Activated naive CD4-positive, alpha-beta T cell treated with anti-CD3 and anti-CD28 coated beads, Interleukin-2, amount 50 U/mL, for 72 hours (primary cell): ENCODE measurements at regions not wholly inside any gene's neighbourhood (a gene's known extent, or its start where the extent isn't known, plus 50 kb on each side); places are given as distances from the start of the nearest gene placed in this dataset.
A peak's percentile ranks its signal among the peaks of the same experiment; 100 is the strongest.

Source experiments
- ATAC-seq, 2 donors: fragments of 150-1000 bp; cut with Tn5 transposase; 2 replicates each; pipeline ENCODE4 v1.10.0; 2021; ENCODE audit warnings: mild to moderate bottlenecking in 2 of 2, moderate library complexity in 2 of 2
- DNase-seq, 2 donors: peaks; one replicate each; pipeline ENCODE4 v3.0.0; 2021 to 2022; ENCODE audit warnings: low spot score in 2 of 2
- H3K27ac Mint-ChIP-seq, 2 donors: one replicate each; pipeline ENCODE4 v1.8.0; 2022; ENCODE audit warnings: mild to moderate bottlenecking in 2 of 2, mixed read lengths in 2 of 2
- H3K36me3 Mint-ChIP-seq, 2 donors: one replicate each; pipeline ENCODE4 v1.8.0; 2022; ENCODE audit warnings: mixed read lengths in 2 of 2
- H3K9me3 Mint-ChIP-seq, 2 donors: one replicate each; pipeline ENCODE4 v1.8.0; 2022; ENCODE audit warnings: mixed read lengths in 2 of 2

- no peaks in the 10 kb centered on the region for H3K36me3 Mint-ChIP-seq
- no peak for ATAC-seq
- H3K9me3 Mint-ChIP-seq: no peaks in the 10 kb centered on the region
- no peak overlapping the region for H3K27ac Mint-ChIP-seq
- no peak for DNase-seq
Measured at GRCh38 chr7:47221826-47222225, 360.1 kb downstream of the TNS3 start.

DNA sequence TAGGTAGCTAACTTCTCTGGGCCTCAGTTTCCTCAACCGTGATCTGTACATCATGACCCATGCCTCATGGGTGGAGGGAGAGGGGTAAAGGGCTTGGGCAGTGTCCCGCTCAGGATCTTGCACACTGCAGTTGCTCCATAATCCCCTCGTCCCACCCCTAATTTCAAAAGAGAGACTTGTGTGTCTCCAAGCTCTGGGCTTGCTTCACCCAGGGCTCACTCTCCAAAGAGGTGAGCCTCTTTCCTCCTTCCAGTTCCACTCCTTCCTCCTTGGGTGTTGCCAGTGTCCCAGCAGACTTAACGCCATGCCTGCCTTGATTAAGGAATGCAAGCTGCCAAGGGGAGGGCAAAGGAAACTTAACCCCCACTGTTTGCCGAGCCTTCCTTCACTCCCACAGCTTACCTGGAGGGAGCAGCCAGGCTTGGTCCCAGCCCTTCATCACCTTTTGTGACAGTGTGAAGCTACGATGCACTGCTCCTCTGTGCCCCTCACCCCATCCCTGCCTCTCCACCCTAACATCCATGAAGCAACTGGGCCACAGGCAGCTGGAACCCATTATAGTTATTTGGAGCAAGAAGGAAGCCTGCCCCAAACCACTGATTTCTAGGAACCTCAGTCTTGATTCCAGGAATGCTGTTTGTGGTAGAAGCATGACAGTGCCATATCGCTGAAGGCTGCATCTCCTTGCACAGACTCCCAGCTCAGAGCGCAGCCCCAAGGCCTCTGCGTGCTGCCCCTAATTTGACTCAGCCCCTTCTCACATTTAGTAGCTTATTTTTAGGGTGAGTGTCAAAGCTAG, 363.3 kb downstream of the TNS3 start:
- Mint-ChIP-seq H3K27ac (no peak overlapping the region), H3K9me3 (no peaks in the 10 kb centered on the region)

DNA sequence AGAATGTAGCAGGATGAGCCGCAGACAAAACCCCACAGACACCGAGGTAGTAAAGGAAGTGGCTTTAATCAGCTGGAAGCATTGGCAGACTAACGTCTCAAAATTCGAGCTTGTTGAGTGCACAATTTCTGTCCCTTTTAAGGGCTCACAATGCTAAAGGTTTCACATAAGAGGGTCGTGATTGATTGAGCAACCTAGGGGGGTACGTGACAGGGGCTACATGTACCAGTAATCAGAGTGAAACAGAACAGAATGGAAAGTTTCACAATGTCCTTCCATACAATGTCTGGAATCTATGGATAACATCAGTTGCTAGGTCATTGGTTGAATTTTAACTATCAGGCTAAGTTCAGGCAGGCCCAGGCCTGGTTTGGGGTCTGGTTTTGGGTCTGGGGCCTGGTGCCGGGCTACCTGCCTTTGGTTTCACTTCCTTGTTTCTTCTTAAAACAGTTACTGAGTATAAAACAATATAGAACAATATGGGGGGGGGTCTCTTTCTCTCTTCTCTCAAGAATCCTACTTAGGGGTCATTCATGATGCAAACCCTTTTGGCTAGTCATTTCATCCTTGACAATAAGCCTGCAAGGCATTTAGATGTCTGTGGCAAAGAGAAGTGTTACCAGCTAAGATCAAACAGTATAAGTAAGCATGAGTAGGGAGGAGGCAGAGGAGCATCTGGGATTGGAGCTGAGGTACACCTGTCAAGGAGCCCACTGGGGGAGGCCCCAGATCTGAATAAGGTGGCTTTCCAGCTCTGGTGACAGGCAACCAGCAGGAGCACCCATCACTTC, 364.1 kb downstream of the TNS3 start:
- no peak overlapping the region for H3K27ac Mint-ChIP-seq
- H3K36me3 Mint-ChIP-seq: no peaks in the 10 kb centered on the region
- ATAC-seq (no peak), DNase-seq (no peak)
- no peaks in the 10 kb centered on the region for H3K9me3 Mint-ChIP-seq

More for the DNA sequence above, 363.3 kb downstream of the TNS3 start:
- DNase-seq (no peak), ATAC-seq (no peak)
- H3K36me3 Mint-ChIP-seq: no peaks in the 10 kb centered on the region

GRCh38 chr7:47217086-47217485, 364.8 kb downstream of the TNS3 start:
- Mint-ChIP-seq H3K9me3 (peaks cover 0 to 3% of the 10 kb centered on the region in 2 donors), H3K36me3 (no peaks in the 10 kb centered on the region), H3K27ac (no peak overlapping the region)
- ATAC-seq (no peak), DNase-seq (no peak)

- no peaks in the 10 kb centered on the region for H3K36me3 Mint-ChIP-seq
- peaks cover 0 to 3% of the 10 kb centered on the region in 2 donors for H3K9me3 Mint-ChIP-seq
- no peak for DNase-seq
- no peak for ATAC-seq
- H3K27ac Mint-ChIP-seq: no peak overlapping the region
Measured at GRCh38 chr7:47216439-47216838, 365.5 kb downstream of the TNS3 start.

- peaks cover 0 to 3% of the 10 kb centered on the region in 2 donors for H3K9me3 Mint-ChIP-seq
- H3K36me3 Mint-ChIP-seq: no peaks in the 10 kb centered on the region
- no peak for ATAC-seq
- DNase-seq: no peak
- H3K27ac Mint-ChIP-seq: no peak overlapping the region
Measured at GRCh38 chr7:47215640-47216039, 366.3 kb downstream of the TNS3 start.

- H3K9me3 Mint-ChIP-seq: peaks cover 0 to 5% of the 10 kb centered on the region in 2 donors
- no peak for ATAC-seq
- DNase-seq: no peak
- H3K36me3 Mint-ChIP-seq: peaks cover 0 to 2% of the 10 kb centered on the region in 2 donors
- H3K27ac Mint-ChIP-seq: no peak overlapping the region
Measured at GRCh38 chr7:47215049-47215448, 366.9 kb downstream of the TNS3 start.

DNA sequence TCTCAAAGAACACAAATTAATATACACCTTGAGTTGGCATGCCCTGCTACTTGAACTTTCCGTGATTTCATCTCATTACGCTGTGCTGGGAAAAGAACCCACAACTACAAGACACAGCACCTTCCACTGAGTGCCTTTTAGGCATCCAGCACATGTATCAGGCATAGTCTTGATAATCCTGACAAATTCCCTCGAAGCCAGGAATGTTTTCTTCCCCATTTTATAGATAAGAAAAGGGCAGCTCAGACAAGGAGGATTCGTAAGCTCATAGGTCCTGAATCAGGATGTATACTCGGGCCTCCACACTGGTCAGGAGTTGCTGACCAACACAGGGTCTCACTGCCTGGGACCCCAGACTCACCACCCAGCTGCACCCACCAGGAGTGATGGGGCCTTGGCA, 368.6 kb downstream of the TNS3 start:
- DNase-seq (no peak), ATAC-seq (no peak)
- Mint-ChIP-seq H3K27ac (no peak overlapping the region), H3K9me3 (peaks cover 0 to 10% of the 10 kb centered on the region in 2 donors), H3K36me3 (peaks cover 0 to 4% of the 10 kb centered on the region in 2 donors)

DNA sequence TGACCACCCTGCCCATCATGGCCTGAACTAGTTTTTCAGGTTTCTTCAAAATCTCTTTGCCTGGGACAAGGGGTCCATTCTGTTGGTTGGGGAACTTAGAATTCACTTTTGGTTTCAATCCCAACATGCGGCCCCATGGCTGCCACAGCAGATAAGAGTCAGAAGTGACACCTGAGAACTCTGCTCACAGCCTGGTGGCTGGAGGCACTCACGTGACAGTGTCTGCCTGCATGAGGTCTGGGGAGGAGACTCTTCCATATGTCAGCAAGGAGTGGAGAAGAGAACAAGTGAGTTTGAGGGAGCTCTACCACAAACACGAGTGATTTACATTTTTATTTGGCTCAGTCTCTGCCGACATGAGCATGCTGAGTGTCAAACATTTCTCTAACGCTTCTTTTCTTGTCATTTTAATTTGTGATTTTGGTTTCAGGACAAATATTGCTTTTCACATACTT, 370.4 kb downstream of the TNS3 start:
- H3K36me3 Mint-ChIP-seq: peaks cover 0 to 4% of the 10 kb centered on the region in 2 donors
- ATAC-seq: no peak
- peaks cover 0 to 14% of the 10 kb centered on the region in 2 donors for H3K9me3 Mint-ChIP-seq
- H3K27ac Mint-ChIP-seq: no peak overlapping the region
- DNase-seq: no peak

GRCh38 chr7:47210281-47210854, 371.5 kb downstream of the TNS3 start:
- H3K9me3 Mint-ChIP-seq: peaks cover 0 to 14% of the 10 kb centered on the region in 2 donors
- DNase-seq (no peak), ATAC-seq (no peak)
- no peak overlapping the region for H3K27ac Mint-ChIP-seq
- H3K36me3 Mint-ChIP-seq: peaks cover 0 to 4% of the 10 kb centered on the region in 2 donors

DNA sequence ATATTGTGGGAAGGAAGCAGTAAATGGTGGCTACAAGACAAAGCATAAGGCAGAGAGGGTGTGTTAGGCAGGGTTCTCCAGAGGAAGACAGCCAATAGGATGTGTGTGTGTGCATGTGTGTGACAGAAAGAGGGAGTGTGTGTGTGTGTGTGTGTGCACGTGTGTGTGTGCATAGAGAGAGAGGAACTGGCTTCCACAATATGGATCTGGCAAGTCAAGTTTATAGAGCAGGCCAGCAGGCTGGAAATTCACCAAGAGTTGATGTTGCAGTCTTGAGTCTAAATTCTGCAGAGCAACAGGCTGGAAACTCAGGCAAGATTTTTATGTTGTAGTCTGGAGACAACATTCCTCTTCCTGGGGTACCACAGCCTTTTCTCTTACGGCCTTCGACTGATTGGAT, 374.0 kb downstream of the TNS3 start:
- Mint-ChIP-seq H3K27ac (no peak overlapping the region), H3K36me3 (peaks cover 0 to 4% of the 10 kb centered on the region in 2 donors), H3K9me3 (peaks cover 0 to 14% of the 10 kb centered on the region in 2 donors)
- no peak for ATAC-seq
- no peak for DNase-seq

GRCh38 chr7:47204709-47205108, 377.2 kb downstream of the TNS3 start:
- no peaks in the 10 kb centered on the region for H3K36me3 Mint-ChIP-seq
- H3K9me3 Mint-ChIP-seq: peaks cover 0 to 7% of the 10 kb centered on the region in 2 donors
- no peak for ATAC-seq
- H3K27ac Mint-ChIP-seq: no peak overlapping the region
- DNase-seq: no peak

- Mint-ChIP-seq H3K27ac (peak overlapping the region in 1 of 2 donors; percentile 12), H3K9me3 (no peaks in the 10 kb centered on the region), H3K36me3 (no peaks in the 10 kb centered on the region)
- ATAC-seq (no peak), DNase-seq (no peak)
Measured at GRCh38 chr7:47202146-47202783, 379.6 kb downstream of the TNS3 start.

- ATAC-seq (no peak), DNase-seq (no peak)
- Mint-ChIP-seq H3K9me3 (peaks cover 0 to 5% of the 10 kb centered on the region in 2 donors), H3K27ac (no peak overlapping the region), H3K36me3 (no peaks in the 10 kb centered on the region)
Measured at GRCh38 chr7:47198159-47198558, 383.8 kb downstream of the TNS3 start.

GRCh38 chr7:47197486-47197885, 384.4 kb downstream of the TNS3 start:
- DNase-seq (no peak), ATAC-seq (no peak)
- peaks cover 0 to 5% of the 10 kb centered on the region in 2 donors for H3K9me3 Mint-ChIP-seq
- no peak overlapping the region for H3K27ac Mint-ChIP-seq
- H3K36me3 Mint-ChIP-seq: no peaks in the 10 kb centered on the region

GRCh38 chr7:47196737-47197136, 385.2 kb downstream of the TNS3 start:
- ATAC-seq (no peak), DNase-seq (no peak)
- H3K9me3 Mint-ChIP-seq: peaks cover 0 to 5% of the 10 kb centered on the region in 2 donors
- H3K27ac Mint-ChIP-seq: no peak overlapping the region
- no peaks in the 10 kb centered on the region for H3K36me3 Mint-ChIP-seq
